ENCODE measurements at regions not wholly inside any gene's neighbourhood (a gene's known extent, or its start where the extent isn't known, plus 50 kb on each side); places are given as distances from the start of the nearest gene placed in this dataset.

- H3K9me3 ChIP-seq, result no peaks in the 10 kb centered on the region
- no peak overlapping the region for H3K27ac ChIP-seq
- 85 to 92% (median 89%) methylated on average over 6 of the region's 6 CpGs for WGBS, 3 donors
- H3K36me3 ChIP-seq, result no peaks in the 10 kb centered on the region
- no peak overlapping the region for H3K4me3 ChIP-seq
- no peaks in the 10 kb centered on the region for H3K4me1 ChIP-seq (ENCODE audit: insufficient read depth)
- intact Hi-C loops (cut with DNase I), result no loop called here
- TF ChIP-seq POLR2A (IDR thresholded peaks at IDR 0.05) (no peak), EP300 (IDR thresholded peaks at IDR 0.05) (no peak), CTCF (IDR thresholded peaks at IDR 0.05) (no peak)
- no peaks in the 10 kb centered on the region for H3K27me3 ChIP-seq
- DNase-seq, result no peak
Measured at GRCh38 chr4:154143720-154144119, 347.9 kb downstream of the DCHS2 start.

GRCh38 chr4:154142664-154143063, 348.9 kb downstream of the DCHS2 start:
- no peaks in the 10 kb centered on the region for H3K4me1 ChIP-seq (ENCODE audit: insufficient read depth)
- no peak for DNase-seq
- H3K27ac ChIP-seq, result no peak overlapping the region
- no peak overlapping the region for H3K4me3 ChIP-seq
- H3K36me3 ChIP-seq, result no peaks in the 10 kb centered on the region
- TF ChIP-seq POLR2A (IDR thresholded peaks at IDR 0.05), result no peak
- H3K27me3 ChIP-seq, result no peaks in the 10 kb centered on the region
- intact Hi-C loops (cut with DNase I), result no loop called here
- H3K9me3 ChIP-seq, result no peaks in the 10 kb centered on the region
- WGBS, 3 donors, result 59 to 76% (median 65%) methylated on average over 2 of the region's 2 CpGs

- no peak overlapping the region for H3K4me3 ChIP-seq
- no peak for DNase-seq
- H3K27me3 ChIP-seq, result no peaks in the 10 kb centered on the region
- no peaks in the 10 kb centered on the region for H3K4me1 ChIP-seq (ENCODE audit: insufficient read depth)
- H3K27ac ChIP-seq, result no peak overlapping the region
- intact Hi-C loops (cut with DNase I), result no loop called here
- WGBS, 3 donors, result 64 to 85% (median 81%) methylated on average over 3 of the region's 3 CpGs
- TF ChIP-seq EP300 (IDR thresholded peaks at IDR 0.05) (no peak), CTCF (IDR thresholded peaks at IDR 0.05) (no peak), POLR2A (IDR thresholded peaks at IDR 0.05) (no peak)
- no peaks in the 10 kb centered on the region for H3K36me3 ChIP-seq
- no peaks in the 10 kb centered on the region for H3K9me3 ChIP-seq
Measured at GRCh38 chr4:154140869-154141268, 350.7 kb downstream of the DCHS2 start.

GRCh38 chr4:154137320-154137905, 348.5 kb upstream of the SFRP2 start:
- no peak overlapping the region for H3K4me3 ChIP-seq
- no peaks in the 10 kb centered on the region for H3K4me1 ChIP-seq (ENCODE audit: insufficient read depth)
- no peaks in the 10 kb centered on the region for H3K27me3 ChIP-seq
- 72 to 78% (median 73%) methylated on average over 3 of the region's 3 CpGs for WGBS, 3 donors
- H3K9me3 ChIP-seq, result no peaks in the 10 kb centered on the region
- intact Hi-C loops (cut with DNase I), result no loop called here
- no peak overlapping the region for H3K27ac ChIP-seq
- DNase-seq, result no peak
- no peaks in the 10 kb centered on the region for H3K36me3 ChIP-seq
- TF ChIP-seq EP300 (IDR thresholded peaks at IDR 0.05) (no peak), CTCF (IDR thresholded peaks at IDR 0.05) (no peak), POLR2A (IDR thresholded peaks at IDR 0.05) (no peak)

- intact Hi-C loops (cut with DNase I), result no loop called here
- TF ChIP-seq CTCF (IDR thresholded peaks at IDR 0.05), result no peak
- no peak for TF ChIP-seq POLR2A (IDR thresholded peaks at IDR 0.05)
- TF ChIP-seq EP300 (IDR thresholded peaks at IDR 0.05), result no peak
- Histone ChIP-seq H3K4me1 (ENCODE audit: insufficient read depth) (no peaks in the 10 kb centered on the region), H3K9me3 (no peaks in the 10 kb centered on the region), H3K4me3 (no peak overlapping the region), H3K27ac (no peak overlapping the region), H3K36me3 (no peaks in the 10 kb centered on the region), H3K27me3 (no peaks in the 10 kb centered on the region)
- 93 to 95% (median 94%) methylated on average over 18 of the region's 18 CpGs for WGBS, 3 donors
- no peak for DNase-seq
Measured at GRCh38 chr4:154135576-154135975, 346.7 kb upstream of the SFRP2 start.

Data from ovary (tissue), 7 donors.